Panc1 (cell line): ENCODE measurements at regions not wholly inside any gene's neighbourhood (a gene's known extent, or its start where the extent isn't known, plus 50 kb on each side); places are given as distances from the start of the nearest gene placed in this dataset.

Source experiments
- ATAC-seq: fragments of 200-7000 bp; cut with Tn5 transposase; 2 replicates; pipeline ENCODE4 v1.9.1; 2020; ENCODE audit warnings: mild to moderate bottlenecking, moderate library complexity
- BruUV-seq: library from RNA; stranded (reverse); fragments of 400-500 nt; replicated peaks from 2 replicates; lab custom pipeline; 2021; lab: Mats Ljungman, UMichigan
- CTCF ChIA-PET: fragments of 300-600 bp; sonication (Branson Sonifier 250); formaldehyde crosslinking; loops from one replicate; lab custom pipeline; 2022; ENCODE audit warnings: antibody characterized with exemption; lab: Charles Lee
- POLR2A ChIA-PET: fragments of 300-600 bp; sonication (Branson Sonifier 250); formaldehyde crosslinking; loops from one replicate; lab custom pipeline; 2022; ENCODE audit warnings: antibody characterized with exemption; lab: Charles Lee
- DNase-seq: peaks from one replicate; pipeline ENCODE4 v3.0.0-alpha.2; 2010; ENCODE audit warnings: low read depth, low spot score
- H3K27ac ChIP-seq: 2 replicates; pipeline ENCODE4 v1.5.1; 2011; ENCODE audit warnings: mild to moderate bottlenecking, low read length, inconsistent platforms
- H3K27me3 ChIP-seq: fragments of 200-500 bp; sonication (Bioruptor generic); 2 replicates; pipeline ENCODE4 v1.6.0; 2014; ENCODE audit warnings: low read length, inconsistent platforms; ENCODE audit not compliant: control insufficient read depth, insufficient read depth
- H3K36me3 ChIP-seq: fragments of 200-500 bp; sonication (Bioruptor generic); 2 replicates; pipeline ENCODE4 v1.5.1; 2014; ENCODE audit warnings: inconsistent platforms, mild to moderate bottlenecking, low read length, moderate library complexity; ENCODE audit not compliant: control insufficient read depth, insufficient read depth
- H3K4me1 ChIP-seq: 2 replicates; pipeline ENCODE4 v1.5.1; 2011; ENCODE audit warnings: inconsistent platforms, mild to moderate bottlenecking, low read length, moderate library complexity; ENCODE audit not compliant: control insufficient read depth, insufficient read depth
- H3K4me3 ChIP-seq, 2 experiments: 2 replicates each; pipeline ENCODE4 v1.5.1; 2011 to 2012; ENCODE audit warnings: low read depth in 2 of 2, low read length in 2 of 2, mild to moderate bottlenecking in 2 of 2, inconsistent platforms in 1 of 2, moderate library complexity in 1 of 2
- H3K9me3 ChIP-seq: fragments of 200-500 bp; sonication (Bioruptor generic); 2 replicates; pipeline ENCODE4 v1.5.1; 2014; ENCODE audit warnings: low read depth, mild to moderate bottlenecking, inconsistent platforms, low read length, moderate library complexity; ENCODE audit not compliant: control insufficient read depth, insufficient read depth
- CTCF ChIP-seq: fragments of 450-650 bp; IDR thresholded peaks from 2 replicates; pipeline ENCODE4 v1.5.1; 2017; ENCODE audit warnings: mild to moderate bottlenecking
- POLR2AphosphoS5 ChIP-seq: IDR thresholded peaks from 2 replicates; pipeline ENCODE4 v1.6.1; 2012; ENCODE audit warnings: mild to moderate bottlenecking, low read depth, low read length, moderate library complexity
- REST ChIP-seq, 2 experiments: IDR thresholded peaks; 2 replicates each; pipeline ENCODE4 v1.6.1; 2011 to 2012; ENCODE audit warnings: low read depth in 2 of 2, control low read depth in 1 of 2, low read length in 1 of 2, mild to moderate bottlenecking in 1 of 2, moderate library complexity in 1 of 2; ENCODE audit not compliant: insufficient read depth in 1 of 2
- SIN3A ChIP-seq: IDR thresholded peaks from 2 replicates; pipeline ENCODE4 v1.6.1; 2012; ENCODE audit warnings: low read depth, mild to moderate bottlenecking, low read length, moderate library complexity, borderline replicate concordance; ENCODE audit not compliant: insufficient read depth
- TCF7L2 ChIP-seq: IDR thresholded peaks from 2 replicates; pipeline ENCODE4 v1.6.1; 2011; ENCODE audit warnings: mild to moderate bottlenecking, low read depth, low read length, inconsistent platforms
- in situ Hi-C: cut with HindIII; loops from 2 replicates; pipeline ENCODE4 v1.10.0; 2016; ENCODE audit warnings: low sequenced_read_pairs, low pct_unique_long_range_greater_than_20kb
- intact Hi-C: fragments of 100-400 bp; cut with micrococcal nuclease; formaldehyde crosslinking; loops from one replicate; pipeline ENCODE4 v1.10.0; 2022; ENCODE audit not compliant: unreplicated experiment

- no TSS peak for BruUV-seq
- H3K27ac ChIP-seq = no peak overlapping the region
- in situ Hi-C loops = no loop called here
- intact Hi-C loops = no loop called here
- H3K27me3 ChIP-seq = no peaks in the 10 kb centered on the region
- POLR2A ChIA-PET = no interaction called here
- no peaks in the 10 kb centered on the region for H3K4me1 ChIP-seq
- CTCF ChIA-PET = no interaction called here
- DNase-seq (no peak), ATAC-seq (no peak)
- no peaks in the 10 kb centered on the region for H3K9me3 ChIP-seq
- no peaks in the 10 kb centered on the region for H3K36me3 ChIP-seq
- TF ChIP-seq SIN3A (no peak), CTCF (no peak), TCF7L2 (no peak), REST (IDR thresholded peaks at IDR 0.05; ENCODE audit: insufficient read depth in 1 of 2, low read depth in 2 of 2, low read length in 1 of 2) (no peak), POLR2AphosphoS5 (no peak)
- H3K4me3 ChIP-seq = no peak overlapping the region
Measured at GRCh38 chr20:11976966-11977365, 59.3 kb downstream of the BTBD3 start.

- no peak overlapping the region for H3K4me3 ChIP-seq
- intact Hi-C loops (no loop called here), in situ Hi-C loops (no loop called here)
- TF ChIP-seq TCF7L2 (no peak), POLR2AphosphoS5 (no peak), SIN3A (no peak), CTCF (no peak), REST (IDR thresholded peaks at IDR 0.05; ENCODE audit: insufficient read depth in 1 of 2, low read depth in 2 of 2, low read length in 1 of 2) (no peak)
- H3K27me3 ChIP-seq = no peaks in the 10 kb centered on the region
- H3K36me3 ChIP-seq = no peaks in the 10 kb centered on the region
- ChIA-PET POLR2A (no interaction called here), CTCF (no interaction called here)
- H3K9me3 ChIP-seq = no peaks in the 10 kb centered on the region
- H3K27ac ChIP-seq = no peak overlapping the region
- H3K4me1 ChIP-seq = no peaks in the 10 kb centered on the region
- no TSS peak for BruUV-seq
- no peak for ATAC-seq
- DNase-seq = no peak
Measured at GRCh38 chr20:11978496-11978895, 60.8 kb downstream of the BTBD3 start.
